GM03348 (cell line): ENCODE measurements at regions not wholly inside any gene's neighbourhood (a gene's known extent, or its start where the extent isn't known, plus 50 kb on each side); places are given as distances from the start of the nearest gene placed in this dataset.

Experiments used
- DNase-seq: peaks from one replicate; pipeline ENCODE4 v3.0.0; 2012; ENCODE audit warnings: low spot score

DNA sequence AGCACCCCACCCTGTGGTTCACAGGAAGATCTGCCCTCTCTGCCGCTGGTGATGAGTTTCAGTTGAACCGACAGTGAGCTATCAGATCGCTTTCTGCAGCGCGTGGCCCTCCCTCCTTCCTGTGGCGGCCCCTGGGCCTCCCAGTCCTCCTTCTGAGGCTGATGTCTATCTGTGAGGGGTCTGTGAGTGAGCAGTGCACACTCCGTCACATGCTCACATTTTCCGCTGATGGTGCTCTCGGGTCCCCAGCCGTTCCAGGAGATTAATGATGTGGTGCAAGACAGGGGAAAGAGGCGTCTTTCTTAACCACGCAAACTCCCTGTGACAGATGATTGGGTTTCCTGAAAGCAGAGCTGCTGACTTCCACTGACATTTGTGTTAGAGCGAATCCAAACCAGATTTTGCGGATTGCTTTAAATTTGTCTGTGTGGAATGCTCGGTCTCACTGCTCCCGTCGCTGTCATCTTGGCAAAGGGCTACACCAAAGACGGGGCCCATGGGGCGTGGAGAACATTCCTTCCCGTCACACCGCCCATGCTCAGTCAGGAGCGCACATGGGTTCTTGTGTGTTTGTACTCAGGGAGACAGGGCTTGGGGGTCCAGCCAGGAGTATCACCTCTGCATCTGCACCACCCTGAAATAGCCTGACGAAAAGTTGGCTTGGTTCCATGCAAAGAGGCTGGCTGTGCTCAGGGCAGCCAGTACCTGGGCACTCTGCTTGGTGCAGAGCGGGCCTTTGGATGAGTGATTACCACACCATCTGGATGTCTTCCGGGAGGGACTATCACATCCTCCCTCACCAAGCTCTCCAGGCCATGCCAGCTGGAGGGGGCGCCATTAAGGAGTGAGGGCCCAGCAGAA is 154.7 kb upstream of the HS6ST1 start:
- peak; percentile 88 for DNase-seq

DNA sequence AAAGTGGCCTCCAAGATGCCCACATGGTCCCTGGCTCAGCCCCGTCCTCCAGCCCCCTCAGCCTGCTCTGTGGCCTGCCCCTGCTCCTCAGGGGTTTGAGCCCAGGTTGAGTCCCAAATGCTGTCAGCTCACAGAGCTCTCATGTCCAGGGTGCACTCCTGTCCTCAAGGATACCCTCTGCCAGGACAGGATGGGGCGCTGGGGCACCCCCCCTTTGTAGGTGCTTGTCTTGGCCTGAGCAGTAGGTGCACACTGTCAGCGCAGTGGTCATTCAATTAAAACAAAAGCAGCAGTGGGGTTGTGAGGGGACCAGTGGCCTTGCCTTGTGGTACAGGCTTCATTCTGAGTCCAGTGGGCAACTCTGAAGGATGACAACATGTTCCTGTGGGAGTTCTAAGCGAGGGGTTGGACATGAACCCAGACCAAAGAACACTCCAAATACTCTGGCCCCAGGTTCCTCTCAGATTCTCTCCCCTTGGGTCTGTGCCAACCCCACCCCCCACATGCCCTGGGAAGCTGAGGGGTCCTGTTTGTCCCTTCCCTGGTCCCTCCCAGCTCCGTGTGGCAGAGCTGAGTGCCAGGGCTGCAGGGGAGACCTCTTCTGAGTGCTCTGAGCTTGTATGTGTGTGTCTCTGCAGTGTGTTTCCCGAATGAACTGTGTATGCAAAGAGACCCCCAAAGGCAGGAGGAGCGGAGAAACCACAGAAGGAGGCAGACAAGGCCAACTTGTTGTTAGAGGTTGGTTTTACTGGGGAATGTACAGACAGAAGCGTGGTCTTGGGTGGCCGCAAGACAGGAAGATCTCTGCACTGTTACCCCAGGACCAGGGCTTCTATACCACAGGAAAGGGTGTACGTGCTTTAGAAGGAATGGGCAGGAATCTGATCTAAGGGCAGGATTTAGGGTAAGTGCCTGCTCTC is 155.6 kb upstream of the HS6ST1 start:
- no peak for DNase-seq

- DNase-seq, result no peak
Observed at GRCh38 chr2:128474962-128475361, 156.3 kb upstream of the HS6ST1 start.

GRCh38 chr2:128475427-128476211 is 157.0 kb upstream of the HS6ST1 start:
- DNase-seq, result no peak

DNA sequence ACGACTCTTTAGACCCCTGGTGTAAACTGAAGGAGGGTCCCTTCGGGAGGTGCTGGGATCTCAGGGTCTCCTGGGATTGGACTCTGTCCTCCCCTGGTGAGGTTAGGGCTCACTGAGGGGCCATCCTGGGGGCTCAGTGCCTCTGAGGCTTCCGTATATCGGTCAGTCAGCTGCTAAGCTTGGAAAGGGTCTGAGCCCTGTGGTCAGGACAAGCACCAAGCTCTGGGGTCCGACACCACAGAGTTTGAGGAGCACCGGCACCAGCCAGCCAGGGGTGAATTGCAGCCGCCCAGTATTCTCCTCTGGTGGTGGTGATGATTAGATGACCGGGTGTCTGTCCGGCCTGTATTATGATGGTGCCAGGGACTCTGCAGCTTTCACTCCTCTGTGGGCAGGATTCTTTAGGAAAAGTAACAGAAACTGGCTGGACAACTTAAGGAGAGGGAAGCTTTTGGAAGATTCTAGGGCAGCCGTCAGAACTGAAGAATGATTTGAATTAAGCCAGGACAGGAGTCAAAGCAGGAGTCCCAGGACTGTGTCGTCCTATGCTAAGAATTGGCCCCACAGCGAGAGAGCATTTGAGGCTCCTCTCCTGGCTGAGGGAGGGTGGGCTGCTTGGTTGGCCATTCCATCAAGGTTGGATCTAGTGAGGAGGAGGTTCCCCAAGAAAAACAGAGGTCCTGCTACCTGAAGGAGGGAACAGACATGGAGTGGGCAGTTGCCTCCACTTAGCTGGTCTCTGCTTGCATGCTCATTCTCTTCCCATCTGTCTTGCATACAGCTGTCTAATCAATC is 158.6 kb upstream of the HS6ST1 start:
- no peak for DNase-seq

GRCh38 chr2:128477891-128478290 is 159.2 kb upstream of the HS6ST1 start:
- no peak for DNase-seq

DNA sequence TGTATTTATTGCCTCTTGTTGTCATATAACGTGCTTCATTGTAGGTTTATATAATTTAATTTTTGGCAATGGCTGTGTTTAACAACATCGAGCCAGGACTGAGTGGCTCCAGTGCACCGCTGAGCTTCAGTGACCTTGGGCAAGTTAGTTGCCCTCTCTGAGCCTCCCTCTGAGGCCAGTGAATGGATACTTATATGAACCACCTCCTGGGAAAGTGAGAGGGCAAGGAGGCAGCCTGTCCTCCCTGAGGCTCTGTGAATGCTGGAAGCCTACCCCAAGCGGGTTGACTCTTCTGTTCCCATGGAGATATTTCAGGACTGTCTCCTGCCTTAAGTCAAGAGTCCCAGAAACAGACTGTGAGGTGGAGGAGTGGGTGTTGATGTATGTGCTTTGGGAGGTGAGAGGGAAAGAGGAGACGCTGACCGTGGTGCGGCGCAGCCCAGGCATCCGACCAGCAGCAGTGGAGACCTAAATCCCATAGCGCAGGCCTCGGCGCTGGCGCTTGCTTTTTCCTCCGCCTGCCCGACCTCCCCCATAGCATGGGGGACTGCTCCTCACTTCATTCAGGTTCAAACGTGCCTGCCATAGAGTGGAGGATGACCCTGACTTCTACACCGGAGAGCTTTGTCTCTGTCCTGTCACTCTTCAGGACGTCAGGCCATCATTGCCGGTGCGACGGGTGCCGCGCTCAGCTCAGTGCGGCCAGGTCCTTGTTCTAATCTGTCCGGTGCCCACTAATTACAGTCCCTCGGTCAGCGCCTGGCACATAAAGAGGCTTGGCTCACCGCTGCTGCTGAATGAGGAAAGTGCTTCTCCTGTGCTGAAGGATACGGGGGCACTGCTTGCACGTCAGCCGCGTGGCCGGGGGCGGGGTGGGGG is 167.3 kb upstream of the HS6ST1 start:
- DNase-seq, result no peak

- DNase-seq, result no peak
Observed at GRCh38 chr2:128486640-128487375, 168.1 kb upstream of the HS6ST1 start.

DNA sequence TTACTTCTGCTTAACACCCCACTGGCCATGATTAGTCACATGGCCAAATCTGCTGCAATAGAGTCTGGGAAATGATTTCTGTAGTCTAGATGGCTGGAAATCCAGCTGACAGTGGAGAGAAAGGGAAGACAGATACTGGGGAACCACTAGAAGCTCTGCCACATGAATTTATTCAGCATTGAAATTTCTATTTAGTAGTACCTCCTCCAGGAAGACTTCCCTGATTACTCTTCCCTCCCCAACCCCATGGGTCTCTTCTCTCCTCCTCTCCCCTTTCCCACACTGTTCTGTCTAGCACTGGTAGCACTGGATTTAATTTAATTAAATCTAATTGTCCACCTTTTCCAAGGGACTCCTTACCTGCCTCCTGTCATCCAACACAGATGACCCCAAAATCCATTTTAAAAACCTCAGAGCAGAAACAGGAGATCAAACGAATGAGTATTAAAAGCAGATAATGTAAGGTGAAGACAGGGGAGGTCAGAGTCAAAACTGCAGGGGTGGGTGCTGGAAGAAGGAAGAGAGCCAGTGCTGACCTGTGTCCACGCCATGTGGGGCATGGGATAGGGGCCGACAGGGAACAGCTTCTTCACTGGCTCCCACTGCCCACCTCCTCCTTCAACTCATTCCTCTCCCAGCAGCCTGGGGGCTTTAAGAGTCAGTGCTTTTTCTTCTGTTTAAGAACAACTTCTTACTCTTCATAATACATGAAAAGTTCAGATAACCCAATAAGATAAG is 169.2 kb upstream of the HS6ST1 start:
- no peak for DNase-seq

DNA sequence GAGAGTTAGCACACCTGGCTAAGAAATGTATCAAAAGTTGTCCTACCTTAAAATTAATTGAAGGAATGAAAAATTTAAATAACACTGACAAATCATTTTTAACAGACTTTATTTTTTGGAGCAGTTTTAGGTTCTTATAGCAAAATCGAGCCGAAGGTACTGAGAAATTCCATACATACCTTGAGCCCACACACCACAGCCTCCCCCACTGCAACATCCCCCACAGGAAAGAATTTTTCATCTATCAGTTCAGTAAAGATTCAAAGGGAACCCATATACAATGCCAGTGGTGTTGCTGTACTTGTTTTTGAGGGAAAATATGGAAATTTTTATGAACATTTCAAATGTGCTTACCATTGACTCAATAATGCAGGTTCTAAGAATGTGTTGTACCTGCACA is 169.8 kb upstream of the HS6ST1 start:
- no peak for DNase-seq

DNA sequence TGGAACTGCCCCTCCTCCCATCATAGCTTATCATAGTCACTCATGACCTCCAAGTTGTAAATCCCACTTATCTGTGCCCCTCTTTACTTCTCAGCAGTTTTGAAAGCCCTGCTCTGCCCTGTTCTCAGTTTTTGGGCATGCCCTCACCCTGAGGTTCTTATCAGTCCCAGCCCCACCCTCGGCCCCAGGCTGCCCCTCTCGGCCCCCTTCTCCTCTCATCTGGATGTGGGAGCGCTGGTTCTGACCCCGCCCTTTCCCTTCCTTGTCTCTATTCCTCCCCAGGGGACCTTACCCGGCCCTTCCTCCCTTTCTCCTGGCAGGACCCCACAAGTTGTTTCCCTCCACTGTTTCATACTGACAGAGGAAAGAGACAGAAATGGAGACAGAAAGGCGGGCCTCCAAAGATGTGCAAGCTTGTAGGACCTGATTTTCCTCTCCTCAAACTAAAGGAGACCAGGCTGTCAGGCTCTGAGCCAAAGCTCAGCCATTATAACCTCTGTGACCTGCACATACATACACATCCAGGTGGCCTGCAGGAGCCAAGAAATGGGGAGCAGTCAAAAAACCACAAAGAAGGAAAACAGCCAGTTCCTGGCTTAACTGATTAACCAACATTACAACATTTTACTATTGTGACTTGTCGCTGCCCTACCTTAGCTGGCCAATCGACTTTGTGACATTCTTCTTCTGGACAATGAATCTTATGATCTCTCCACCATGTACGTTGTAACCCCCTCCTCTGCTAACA is 171.0 kb upstream of the HS6ST1 start:
- DNase-seq, result no peak

- no peak for DNase-seq
Observed at GRCh38 chr2:128490321-128490720, 171.7 kb upstream of the HS6ST1 start.

DNA sequence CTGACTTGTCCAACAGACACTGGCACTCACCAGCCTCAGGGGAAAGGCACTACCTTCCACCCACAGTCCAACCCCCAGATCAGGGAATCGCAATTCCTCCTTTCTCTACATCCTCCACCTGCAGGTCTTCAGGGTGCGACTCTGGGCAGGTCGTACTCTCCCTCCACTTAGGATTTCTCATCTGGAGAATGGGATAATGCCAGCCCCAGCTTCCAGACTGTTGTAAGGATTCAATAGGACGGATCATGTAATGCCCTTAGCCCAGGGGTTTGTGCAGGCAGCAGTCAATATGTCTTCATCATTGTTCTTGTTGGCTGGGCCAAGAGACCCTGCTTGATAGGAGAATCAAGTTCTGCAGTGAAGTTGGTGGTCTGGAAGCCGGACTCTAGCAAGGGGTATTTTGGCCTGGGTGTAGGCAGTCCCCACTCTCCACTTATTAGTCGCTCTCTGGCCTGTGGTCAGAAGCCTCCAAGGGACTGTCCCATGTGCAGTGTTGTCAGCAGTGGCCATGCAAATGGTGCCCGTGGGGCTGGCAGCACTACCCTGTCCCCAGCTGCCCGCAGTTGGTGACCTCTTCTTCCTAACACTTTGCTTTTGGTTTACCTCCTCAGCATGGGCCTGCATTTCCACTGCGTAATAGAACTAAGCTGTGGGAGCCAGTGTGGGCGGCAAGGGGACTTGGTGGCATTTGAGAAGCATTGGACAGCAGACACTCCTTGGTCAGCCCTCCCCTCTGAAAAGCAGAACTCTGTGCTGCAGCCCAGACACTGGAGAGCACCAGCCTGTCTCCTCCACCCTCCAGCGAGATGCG is 172.4 kb upstream of the HS6ST1 start:
- DNase-seq, result no peak

- DNase-seq, result no peak
Observed at GRCh38 chr2:128491692-128492244, 173.1 kb upstream of the HS6ST1 start.

GRCh38 chr2:128492966-128493811 is 174.5 kb upstream of the HS6ST1 start:
- no peak for DNase-seq

- DNase-seq, result no peak
Observed at GRCh38 chr2:128493880-128494279, 175.2 kb upstream of the HS6ST1 start.
